Smooth muscle cell (in vitro differentiated cells): ENCODE measurements at regions not wholly inside any gene's neighbourhood (a gene's known extent, or its start where the extent isn't known, plus 50 kb on each side); places are given as distances from the start of the nearest gene placed in this dataset.
"Not testable (repeated sequence)": the region's sequence is repeated elsewhere in the genome, so short reads cannot be mapped to it uniquely, and the experiment has no call there.

Experiments
- DNase-seq: peaks from one replicate; lab custom pipeline; 2025; ENCODE audit not compliant: unreplicated experiment; lab: John Stamatoyannopoulos, UW
- H2AFZ ChIP-seq: fragments of 200-600 bp; sonication (generic); 2 replicates; pipeline ENCODE4 v1.6.0; 2016; ENCODE audit warnings: antibody characterized with exemption, low read depth, mild to moderate bottlenecking
- H3F3A ChIP-seq: fragments of 200-600 bp; sonication (generic); 2 replicates; pipeline ENCODE4 v1.6.0; 2017; ENCODE audit warnings: antibody characterized with exemption, low read depth
- H3K27ac ChIP-seq: fragments of 200-600 bp; sonication (generic); 2 replicates; pipeline ENCODE4 v1.5.1; 2016; ENCODE audit warnings: low read depth, mild to moderate bottlenecking
- H3K27me3 ChIP-seq: fragments of 200-600 bp; sonication (generic); 2 replicates; pipeline ENCODE4 v1.6.1; 2016; ENCODE audit warnings: low read depth, mild to moderate bottlenecking
- H3K36me3 ChIP-seq: fragments of 200-600 bp; sonication (generic); 2 replicates; pipeline ENCODE4 v1.5.1; 2016; ENCODE audit warnings: low read depth
- H3K4me1 ChIP-seq: fragments of 200-600 bp; sonication (generic); 2 replicates; pipeline ENCODE4 v1.5.1; 2016; ENCODE audit warnings: low read depth
- H3K4me2 ChIP-seq: fragments of 200-600 bp; sonication (generic); 2 replicates; pipeline ENCODE4 v1.6.0; 2016; ENCODE audit warnings: mild to moderate bottlenecking
- H3K4me3 ChIP-seq: fragments of 200-600 bp; sonication (generic); 2 replicates; pipeline ENCODE4 v1.5.1; 2016; ENCODE audit warnings: mild to moderate bottlenecking
- H3K79me2 ChIP-seq: fragments of 200-600 bp; sonication (generic); 2 replicates; pipeline ENCODE4 v1.6.0; 2016; ENCODE audit warnings: low read depth, mild to moderate bottlenecking
- H3K9ac ChIP-seq: fragments of 200-600 bp; sonication (generic); 2 replicates; pipeline ENCODE4 v1.6.0; 2016; ENCODE audit warnings: low read depth
- H3K9me3 ChIP-seq: fragments of 200-600 bp; sonication (generic); replicated peaks from 2 replicates; pipeline ENCODE4 v1.5.1; 2016; ENCODE audit warnings: low read depth
- H4K20me1 ChIP-seq: fragments of 200-600 bp; sonication (generic); 2 replicates; pipeline ENCODE4 v1.6.0; 2016; ENCODE audit warnings: low read depth
- WGBS: methylation state at CpG from one replicate; pipeline ENCODE4 v1.1.7; 2016; ENCODE audit warnings: low lambda C conversion rate; 5-methylcytosine and 5-hydroxymethylcytosine counted together
- TF ChIP-seq, protein P1 (sequence below): fragments of 200-600 bp; sonication (generic); IDR thresholded peaks from 2 replicates; pipeline ENCODE4 v1.5.1; 2017; ENCODE audit warnings: borderline replicate concordance, mild to moderate bottlenecking, antibody characterized with exemption; ENCODE audit not compliant: insufficient read depth, poor library complexity, severe bottlenecking

DNA sequence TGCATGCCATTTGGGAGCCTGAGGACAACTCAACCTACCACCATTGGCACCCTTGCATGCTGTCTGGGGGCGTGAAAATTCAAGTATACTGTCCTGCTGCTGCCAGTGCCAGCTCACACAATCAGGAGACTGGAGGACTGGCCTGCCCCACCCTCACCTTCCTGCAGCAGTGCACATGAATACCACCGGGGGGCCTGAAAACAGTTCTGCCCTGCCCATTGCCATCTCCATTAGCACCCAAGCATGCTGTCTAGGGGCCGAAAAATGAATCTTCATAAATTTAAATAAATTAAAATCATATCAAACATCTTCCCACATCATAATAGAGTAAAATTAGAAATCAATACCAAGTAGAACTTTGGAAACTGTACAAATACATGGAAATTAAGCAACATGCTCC lies 322.1 kb upstream of the TMPRSS15 start:
- no peaks in the 10 kb centered on the region for H3K79me2 ChIP-seq
- no peaks in the 10 kb centered on the region for H3K27me3 ChIP-seq
- no peaks in the 10 kb centered on the region for H3F3A ChIP-seq
- no peaks in the 10 kb centered on the region for H3K9me3 ChIP-seq
- WGBS, result 62% methylated on average over 3 of the region's 3 CpGs
- no peaks in the 10 kb centered on the region for H4K20me1 ChIP-seq
- H2AFZ ChIP-seq, result no peak overlapping the region
- TF ChIP-seq, protein P1, sequence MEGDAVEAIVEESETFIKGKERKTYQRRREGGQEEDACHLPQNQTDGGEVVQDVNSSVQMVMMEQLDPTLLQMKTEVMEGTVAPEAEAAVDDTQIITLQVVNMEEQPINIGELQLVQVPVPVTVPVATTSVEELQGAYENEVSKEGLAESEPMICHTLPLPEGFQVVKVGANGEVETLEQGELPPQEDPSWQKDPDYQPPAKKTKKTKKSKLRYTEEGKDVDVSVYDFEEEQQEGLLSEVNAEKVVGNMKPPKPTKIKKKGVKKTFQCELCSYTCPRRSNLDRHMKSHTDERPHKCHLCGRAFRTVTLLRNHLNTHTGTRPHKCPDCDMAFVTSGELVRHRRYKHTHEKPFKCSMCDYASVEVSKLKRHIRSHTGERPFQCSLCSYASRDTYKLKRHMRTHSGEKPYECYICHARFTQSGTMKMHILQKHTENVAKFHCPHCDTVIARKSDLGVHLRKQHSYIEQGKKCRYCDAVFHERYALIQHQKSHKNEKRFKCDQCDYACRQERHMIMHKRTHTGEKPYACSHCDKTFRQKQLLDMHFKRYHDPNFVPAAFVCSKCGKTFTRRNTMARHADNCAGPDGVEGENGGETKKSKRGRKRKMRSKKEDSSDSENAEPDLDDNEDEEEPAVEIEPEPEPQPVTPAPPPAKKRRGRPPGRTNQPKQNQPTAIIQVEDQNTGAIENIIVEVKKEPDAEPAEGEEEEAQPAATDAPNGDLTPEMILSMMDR, result no peak
- no peak overlapping the region for H3K27ac ChIP-seq
- H3K4me1 ChIP-seq, result no peaks in the 10 kb centered on the region
- H3K36me3 ChIP-seq, result no peaks in the 10 kb centered on the region
- no peak overlapping the region for H3K4me3 ChIP-seq
- H3K9ac ChIP-seq, result no peak overlapping the region
- no peak for DNase-seq
- no peak overlapping the region for H3K4me2 ChIP-seq

DNA sequence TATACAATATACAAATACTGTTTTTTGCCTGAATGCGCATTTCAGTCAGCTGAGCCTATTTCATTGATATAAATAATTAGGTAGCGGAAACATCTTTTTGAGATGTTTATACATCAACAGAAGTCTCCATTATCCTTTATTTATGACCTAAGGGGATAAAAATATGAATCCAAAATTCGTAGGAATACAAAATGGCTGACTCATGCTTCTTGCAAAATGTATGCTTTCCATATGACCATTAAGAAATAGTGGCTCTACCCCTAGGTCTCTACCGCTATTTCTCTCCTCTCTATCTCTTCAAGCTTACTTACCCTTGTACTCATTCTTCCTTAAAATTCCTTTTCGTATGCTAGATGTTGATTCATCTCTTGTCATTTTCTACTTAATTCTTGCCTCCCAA lies 338.4 kb upstream of the TMPRSS15 start:
- H3K27ac ChIP-seq, result no peak overlapping the region
- H3K9me3 ChIP-seq, result no peaks in the 10 kb centered on the region
- H3K4me3 ChIP-seq, result no peak overlapping the region
- H3F3A ChIP-seq, result no peaks in the 10 kb centered on the region
- no peaks in the 10 kb centered on the region for H3K79me2 ChIP-seq
- H3K27me3 ChIP-seq, result no peaks in the 10 kb centered on the region
- WGBS, result 93% methylated on average over 5 of the region's 5 CpGs
- no peak overlapping the region for H3K9ac ChIP-seq
- H3K4me2 ChIP-seq, result no peak overlapping the region
- H4K20me1 ChIP-seq, result no peaks in the 10 kb centered on the region
- no peaks in the 10 kb centered on the region for H3K36me3 ChIP-seq
- no peaks in the 10 kb centered on the region for H3K4me1 ChIP-seq
- H2AFZ ChIP-seq, result no peak overlapping the region
- no peak for DNase-seq
- TF ChIP-seq, protein P1, result no peak

DNA sequence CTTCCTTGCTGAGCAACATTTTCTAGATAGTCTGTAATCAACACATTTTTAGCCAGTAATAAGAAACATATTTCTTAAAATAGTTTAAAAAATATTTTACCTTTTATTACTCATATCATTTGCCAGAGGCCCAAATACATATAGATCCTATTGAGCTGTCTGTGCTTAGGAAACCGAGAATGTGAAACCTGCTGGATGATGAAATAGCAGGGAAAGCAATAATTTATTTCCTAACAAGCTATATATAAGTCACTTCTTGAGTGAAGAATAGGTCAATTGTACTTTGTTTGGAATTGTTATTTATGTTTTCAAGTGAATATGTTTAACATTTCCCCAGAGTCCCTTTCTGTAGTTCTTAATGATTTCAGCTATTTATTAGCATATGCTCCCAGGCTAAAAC lies 339.9 kb upstream of the TMPRSS15 start:
- Histone ChIP-seq H3K9ac (no peak overlapping the region), H3F3A (no peaks in the 10 kb centered on the region), H2AFZ (no peak overlapping the region), H3K36me3 (no peaks in the 10 kb centered on the region), H3K79me2 (no peaks in the 10 kb centered on the region), H3K4me1 (no peaks in the 10 kb centered on the region), H3K4me3 (no peak overlapping the region), H3K4me2 (no peak overlapping the region), H4K20me1 (no peaks in the 10 kb centered on the region), H3K9me3 (no peaks in the 10 kb centered on the region), H3K27me3 (no peaks in the 10 kb centered on the region), H3K27ac (no peak overlapping the region)
- 81% methylated on average over 1 of the region's 1 CpG for WGBS
- TF ChIP-seq, protein P1, result no peak
- DNase-seq, result no peak

DNA sequence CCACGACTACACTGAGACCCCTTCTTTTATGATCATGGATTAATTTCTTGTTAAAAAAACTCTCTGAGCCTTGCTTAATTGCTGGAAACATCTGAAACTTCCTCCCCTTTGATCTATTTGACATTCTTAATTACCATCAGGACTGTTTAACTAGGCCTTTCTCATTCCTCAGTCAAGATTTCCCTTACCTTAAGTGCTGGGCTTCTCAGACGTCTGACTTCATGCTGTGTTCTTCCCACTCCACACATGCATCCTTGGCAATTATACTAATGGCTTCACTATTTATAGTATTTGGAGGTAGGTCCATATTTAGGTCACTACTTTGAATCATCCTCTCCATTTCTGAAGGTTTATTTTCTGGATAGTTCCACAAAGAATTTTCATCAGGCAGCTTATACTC lies 341.3 kb upstream of the TMPRSS15 start:
- Histone ChIP-seq H4K20me1 (no peaks in the 10 kb centered on the region), H3K4me1 (no peaks in the 10 kb centered on the region), H3K79me2 (no peaks in the 10 kb centered on the region), H3K27ac (no peak overlapping the region), H3K9ac (no peak overlapping the region), H3K27me3 (no peaks in the 10 kb centered on the region), H3K4me3 (no peak overlapping the region), H3K9me3 (no peaks in the 10 kb centered on the region), H3F3A (no peaks in the 10 kb centered on the region), H2AFZ (no peak overlapping the region), H3K36me3 (no peaks in the 10 kb centered on the region), H3K4me2 (no peak overlapping the region)
- DNase-seq, result no peak
- WGBS, result 27% methylated on average over 2 of the region's 2 CpGs
- TF ChIP-seq, protein P1, result no peak

DNA sequence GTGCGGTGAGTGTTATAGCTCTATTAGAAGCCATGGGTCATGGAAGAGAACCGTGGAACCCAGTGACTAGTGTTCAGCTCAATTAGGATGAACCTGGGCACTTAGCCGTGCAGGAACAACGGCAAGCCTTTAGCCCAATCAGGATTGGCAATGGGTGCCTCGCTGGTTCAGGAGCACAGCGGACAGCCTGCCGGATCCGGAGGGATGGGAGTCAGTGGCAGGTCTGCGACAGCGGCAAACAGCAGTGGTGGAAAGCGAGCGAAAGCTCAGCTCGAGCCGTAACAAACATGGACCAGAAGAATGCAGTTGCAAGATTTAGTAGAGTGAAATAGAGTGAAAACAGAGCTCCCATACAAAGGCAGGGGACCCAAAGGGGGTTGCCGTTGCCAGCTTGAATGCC lies 349.3 kb upstream of the TMPRSS15 start:
- H3K36me3 ChIP-seq, result not testable (repeated sequence)

DNA sequence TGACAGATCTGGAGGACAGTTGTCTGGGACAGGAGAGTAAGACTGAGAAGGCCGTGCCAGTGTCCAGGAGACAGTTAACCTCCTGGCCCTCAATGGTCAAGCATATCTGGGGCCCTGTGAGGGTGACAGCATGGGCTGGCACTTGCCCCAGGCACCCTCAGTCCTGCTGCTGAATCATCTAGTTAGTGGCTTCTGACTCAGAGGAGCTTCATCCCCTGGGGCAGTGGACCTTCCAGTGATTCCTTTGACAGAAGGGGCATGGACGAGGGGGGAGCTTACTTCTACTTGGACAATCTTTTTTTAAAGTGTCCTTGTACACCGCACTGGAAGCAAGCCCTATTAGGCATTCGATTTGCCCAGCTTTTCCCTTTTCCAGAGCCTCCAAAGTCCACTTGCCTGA lies 352.7 kb upstream of the TMPRSS15 start:
- H2AFZ ChIP-seq, H3K79me2 ChIP-seq, H3K27ac ChIP-seq, H3K4me2 ChIP-seq, H3K9ac ChIP-seq, H3K36me3 ChIP-seq, H3F3A ChIP-seq, H3K9me3 ChIP-seq, H4K20me1 ChIP-seq, H3K27me3 ChIP-seq, DNase-seq, H3K4me3 ChIP-seq, H3K4me1 ChIP-seq: not testable (repeated sequence)
- WGBS, result 75% methylated on average over 4 of the region's 4 CpGs

More for the DNA sequence above, 349.3 kb upstream of the TMPRSS15 start:
- H3K27ac ChIP-seq, H3K4me1 ChIP-seq, H3K9me3 ChIP-seq, H4K20me1 ChIP-seq, H2AFZ ChIP-seq, H3K4me3 ChIP-seq, H3F3A ChIP-seq, H3K79me2 ChIP-seq, DNase-seq, H3K27me3 ChIP-seq, H3K4me2 ChIP-seq, H3K9ac ChIP-seq: not testable (repeated sequence)
- WGBS, result 94% methylated on average over 15 of the region's 15 CpGs
